GM12892 (cell line): ENCODE measurements at regions not wholly inside any gene's neighbourhood (a gene's known extent, or its start where the extent isn't known, plus 50 kb on each side); places are given as distances from the start of the nearest gene placed in this dataset.

Experiments used
- POLR2A ChIP-seq: IDR thresholded peaks from 2 replicates; pipeline ENCODE4 v1.6.1; 2011; ENCODE audit warnings: low read depth, low read length, control low read depth
- POLR2AphosphoS5 ChIP-seq: IDR thresholded peaks from 2 replicates; pipeline ENCODE4 v1.6.1; 2011; ENCODE audit warnings: low read depth, low read length, control low read depth
- TAF1 ChIP-seq: IDR thresholded peaks from 2 replicates; pipeline ENCODE4 v1.6.1; 2011; ENCODE audit warnings: low read depth, mild to moderate bottlenecking, control low read depth, low read length, borderline replicate concordance

DNA sequence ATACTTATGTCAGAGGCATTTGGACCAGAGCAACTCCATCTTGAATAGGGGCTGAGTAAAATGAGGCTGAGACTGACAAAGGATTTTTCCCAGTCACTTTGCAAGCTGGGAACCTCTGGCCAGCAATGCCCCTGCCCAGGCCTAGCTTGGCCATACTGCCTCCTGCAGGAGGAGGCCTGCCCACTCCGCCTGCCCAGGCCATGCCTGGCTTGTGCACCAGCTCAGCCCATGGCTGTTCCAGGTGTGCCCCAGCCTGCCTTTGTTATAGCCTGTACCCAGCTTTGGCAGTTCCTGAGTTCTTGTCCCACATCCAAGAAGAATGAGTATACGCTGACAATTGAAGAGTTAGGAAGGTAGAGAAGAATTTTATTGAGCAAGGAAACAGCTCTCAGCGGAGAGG is 176.1 kb downstream of the AASDH start:
- TF ChIP-seq POLR2A, result no peak
- TF ChIP-seq POLR2AphosphoS5, result no peak
- TF ChIP-seq TAF1, result no peak
